HG03571 (cell line): ENCODE measurements at regions not wholly inside any gene's neighbourhood (a gene's known extent, or its start where the extent isn't known, plus 50 kb on each side); places are given as distances from the start of the nearest gene placed in this dataset.
"Not testable (repeated sequence)": the region's sequence is repeated elsewhere in the genome, so short reads cannot be mapped to it uniquely, and the experiment has no call there.

ENCODE experiments used
- ATAC-seq: cut with Tn5 transposase; IDR thresholded peaks from one replicate; pipeline ENCODE4 v1.9.1; 2021; ENCODE audit not compliant: unreplicated experiment

- ATAC-seq: no peak
Observed at GRCh38 chr14:44788612-44789011, 173.1 kb downstream of the KLHL28 start.

GRCh38 chr14:44785096-44785495 lies 176.7 kb downstream of the KLHL28 start:
- no peak for ATAC-seq

DNA sequence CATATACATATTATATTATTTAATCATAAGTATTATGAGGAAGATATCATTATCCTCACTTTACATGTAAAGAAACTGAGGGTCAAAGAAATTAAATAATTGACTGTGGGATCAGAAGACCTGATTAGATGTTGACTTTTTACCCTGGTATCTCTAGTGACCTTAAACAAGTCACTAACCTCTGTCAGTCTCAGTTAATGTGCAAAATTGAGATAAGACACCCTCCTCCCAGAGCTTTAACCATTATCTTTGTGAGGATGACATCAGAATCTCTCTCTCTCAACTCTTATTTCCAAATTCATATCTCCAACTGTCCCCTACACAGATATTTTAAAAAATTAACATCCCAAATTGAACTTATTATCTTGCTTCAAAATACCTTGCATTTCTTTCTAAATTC lies 177.8 kb downstream of the KLHL28 start:
- no peak for ATAC-seq

- ATAC-seq: no peak
Observed at GRCh38 chr14:44782775-44783238, 178.9 kb downstream of the KLHL28 start.

DNA sequence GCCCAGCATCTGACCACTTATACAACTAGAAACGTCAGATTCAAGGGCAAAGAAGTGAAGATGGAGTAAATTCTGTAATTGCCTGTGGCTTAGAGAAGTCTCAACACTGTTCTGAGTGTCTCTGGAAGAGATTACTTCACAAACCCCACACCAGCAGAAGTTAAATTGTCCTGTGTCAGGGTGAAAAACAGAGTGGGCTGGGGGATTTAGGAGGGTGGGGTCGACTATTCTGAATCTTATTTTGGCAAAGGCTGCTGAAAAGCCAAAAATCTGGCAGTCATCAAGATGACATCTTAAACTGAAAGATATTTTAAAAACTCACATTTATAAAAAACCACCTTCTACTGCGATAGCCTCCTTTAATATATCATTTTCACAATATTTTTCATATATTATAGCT lies 180.8 kb downstream of the KLHL28 start:
- no peak for ATAC-seq

- no peak for ATAC-seq
Observed at GRCh38 chr14:44778604-44779003, 183.1 kb downstream of the KLHL28 start.

DNA sequence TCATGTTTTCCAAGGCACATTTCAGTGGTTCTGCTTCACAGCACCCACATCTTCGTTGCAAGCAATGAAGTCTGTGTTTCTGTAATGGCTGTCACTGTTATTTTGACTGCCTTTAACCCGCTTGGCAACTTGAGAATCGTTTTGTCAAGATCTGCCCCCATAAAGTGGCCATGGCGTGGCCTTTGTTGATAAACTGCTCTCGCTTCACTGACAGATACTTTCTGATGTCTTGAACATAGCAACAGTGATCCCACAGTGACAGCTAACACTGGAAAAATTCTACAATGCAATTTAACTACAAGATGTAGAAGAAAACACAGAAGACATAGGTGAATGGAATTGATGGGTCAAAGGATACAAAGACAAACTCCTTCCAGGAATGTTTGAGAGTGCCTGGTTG lies 184.2 kb downstream of the KLHL28 start:
- ATAC-seq: no peak

- ATAC-seq: no peak
Observed at GRCh38 chr14:44775248-44775647, 186.5 kb downstream of the KLHL28 start.

- ATAC-seq: no peak
Observed at GRCh38 chr14:44774396-44774795, 187.4 kb downstream of the KLHL28 start.

GRCh38 chr14:44771496-44771895 lies 190.3 kb downstream of the KLHL28 start:
- ATAC-seq: no peak

GRCh38 chr14:44770201-44770600 lies 191.5 kb downstream of the KLHL28 start:
- ATAC-seq: no peak

- ATAC-seq: no peak
Observed at GRCh38 chr14:44768935-44769334, 192.8 kb downstream of the KLHL28 start.

- no peak for ATAC-seq
Observed at GRCh38 chr14:44767646-44768173, 194.0 kb downstream of the KLHL28 start.

GRCh38 chr14:44766285-44766684 lies 195.5 kb downstream of the KLHL28 start:
- ATAC-seq: no peak

DNA sequence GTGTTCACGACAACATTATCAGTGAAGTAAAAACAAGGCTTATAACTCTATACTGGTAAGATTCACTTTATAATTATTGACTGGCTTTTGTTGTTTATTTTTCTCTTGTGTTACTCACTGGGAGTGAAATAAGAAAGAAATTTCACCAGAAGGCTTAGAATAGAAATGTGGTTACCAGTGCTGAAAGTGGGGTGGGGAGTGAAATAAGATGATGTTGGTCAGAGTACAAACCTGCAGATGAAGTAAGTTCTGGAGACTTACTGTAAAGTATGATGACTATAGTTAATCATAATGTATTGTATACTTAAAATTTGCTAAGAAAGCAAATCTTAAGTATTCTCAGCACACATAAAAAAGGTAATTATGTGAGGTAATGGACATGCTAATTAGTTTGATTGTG lies 198.4 kb downstream of the KLHL28 start:
- no peak for ATAC-seq

DNA sequence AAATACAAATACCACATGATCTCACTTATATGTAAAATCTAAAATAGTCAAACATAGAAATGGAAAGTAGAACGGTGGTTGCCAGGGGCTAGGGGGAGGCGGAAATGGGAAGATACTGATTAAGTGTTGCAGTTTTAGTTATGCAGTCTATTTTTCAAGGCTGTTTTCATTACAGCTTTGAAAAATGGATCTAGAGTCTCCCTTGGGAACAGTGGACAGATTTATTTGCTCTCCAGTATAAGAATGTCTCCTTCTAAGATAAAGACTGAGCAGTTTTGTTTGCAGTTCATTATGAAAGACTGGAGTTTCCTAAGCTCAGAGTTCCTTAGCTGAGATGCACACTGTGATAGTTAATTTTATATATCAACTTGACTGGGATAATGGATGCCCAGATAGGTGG lies 202.5 kb downstream of the KLHL28 start:
- ATAC-seq: no peak

DNA sequence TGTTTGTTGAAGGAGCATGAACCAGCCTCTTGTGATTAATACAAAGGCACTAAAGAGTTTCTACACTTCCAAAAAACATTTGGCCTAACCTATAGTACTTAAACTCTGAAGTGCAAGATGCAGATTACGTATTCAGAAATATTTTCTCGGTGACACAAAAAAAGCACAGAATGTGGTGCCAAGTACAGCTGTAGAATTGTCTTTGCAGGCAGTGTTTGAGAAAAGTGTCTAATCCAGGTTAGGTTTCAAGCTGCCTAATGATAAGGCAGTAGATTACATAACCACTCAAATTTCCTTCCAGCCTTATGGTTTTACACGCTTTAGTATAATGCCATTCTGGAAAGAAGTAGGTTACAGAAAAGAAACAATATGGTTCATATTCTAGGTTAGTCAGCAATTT lies 205.2 kb downstream of the KLHL28 start:
- ATAC-seq: no peak

- no peak for ATAC-seq
Observed at GRCh38 chr14:44745371-44745770, 216.4 kb downstream of the KLHL28 start.

DNA sequence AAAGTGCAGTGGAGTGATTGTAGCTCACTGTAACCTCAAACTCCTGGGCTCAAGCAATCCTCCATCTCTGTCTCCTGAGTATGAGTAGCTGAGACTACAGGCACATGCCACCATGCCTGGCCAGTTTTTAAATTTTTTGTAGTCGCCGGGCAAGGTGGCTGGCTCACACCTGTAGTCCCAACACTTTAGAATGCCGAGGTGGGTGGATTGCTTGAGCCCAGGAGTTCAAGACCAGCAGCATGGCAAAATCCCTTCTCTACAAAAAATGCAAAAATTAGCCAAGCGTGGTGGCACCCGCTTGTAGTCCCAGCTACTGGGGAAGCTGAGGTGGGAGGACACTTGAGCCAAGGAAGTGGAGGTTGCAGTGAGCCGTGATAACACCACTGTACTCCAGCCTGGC lies 219.5 kb downstream of the KLHL28 start:
- ATAC-seq: no peak

GRCh38 chr14:44741431-44741830 lies 220.3 kb downstream of the KLHL28 start:
- ATAC-seq: no peak

GRCh38 chr14:44736326-44736725 lies 225.4 kb downstream of the KLHL28 start:
- ATAC-seq: no peak

GRCh38 chr14:44732144-44732543 lies 225.1 kb upstream of the FSCB start:
- no peak for ATAC-seq

DNA sequence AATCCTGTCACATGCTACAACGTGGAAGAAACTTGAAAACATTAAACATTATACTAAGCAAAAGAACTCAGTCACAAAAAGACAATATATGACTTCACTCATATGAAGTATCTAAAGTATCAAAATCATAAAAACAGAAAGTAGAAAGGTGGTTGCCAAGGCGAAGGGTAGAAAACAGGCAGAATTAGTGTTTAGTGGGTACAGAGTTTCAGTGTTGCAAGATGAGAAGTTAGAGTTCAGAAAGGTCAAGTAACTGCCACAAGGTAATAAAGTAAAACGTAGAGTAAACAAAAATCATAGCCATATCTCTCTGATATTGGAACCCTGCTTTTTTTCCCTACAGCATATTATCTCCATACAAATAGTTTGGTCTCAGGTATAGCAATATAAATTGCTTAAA lies 223.8 kb upstream of the FSCB start:
- ATAC-seq: no peak

- not testable (repeated sequence) for ATAC-seq
Observed at GRCh38 chr14:44721395-44721794, 214.3 kb upstream of the FSCB start.
